OCI-LY3 (cell line): ENCODE measurements at regions not wholly inside any gene's neighbourhood (a gene's known extent, or its start where the extent isn't known, plus 50 kb on each side); places are given as distances from the start of the nearest gene placed in this dataset.

ENCODE experiments used
- H2AFZ ChIP-seq: fragments of 200-600, 300-600 bp; shearing (Covaris generic); 2 replicates; pipeline ENCODE4 v1.6.0; 2014; ENCODE audit warnings: antibody characterized with exemption, low read depth, low read length
- H3K27ac ChIP-seq: fragments of 200-600, 300-600 bp; sonication (generic); 2 replicates; pipeline ENCODE4 v1.5.1; 2014; ENCODE audit warnings: mild to moderate bottlenecking, low read length, moderate library complexity, mixed read lengths
- H3K27me3 ChIP-seq: fragments of 200-600, 300-600 bp; sonication (generic); 2 replicates; pipeline ENCODE4 v1.6.1; 2014; ENCODE audit warnings: low read depth, low read length, mixed read lengths
- H3K36me3 ChIP-seq: fragments of 200-600, 300-600 bp; sonication (generic); replicated peaks from 2 replicates; pipeline ENCODE3; 2014; ENCODE audit warnings: low read depth, low read length, mixed read lengths
- H3K4me1 ChIP-seq: fragments of 300-600, 200-600 bp; sonication (generic); 2 replicates; pipeline ENCODE4 v1.6.1; 2014; ENCODE audit warnings: low read length, mixed read lengths
- H3K4me2 ChIP-seq: fragments of 200-600, 300-600 bp; sonication (generic); 2 replicates; pipeline ENCODE4 v1.6.1; 2014; ENCODE audit warnings: low read length, mixed read lengths
- H3K4me3 ChIP-seq: fragments of 300-600, 200-600 bp; sonication (generic); 2 replicates; pipeline ENCODE4 v1.5.1; 2014; ENCODE audit warnings: antibody characterized with exemption, mild to moderate bottlenecking, low read length, moderate library complexity
- H3K79me2 ChIP-seq: fragments of 300-600, 200-600 bp; shearing (Covaris generic); 2 replicates; pipeline ENCODE4 v1.6.1; 2014; ENCODE audit warnings: mild to moderate bottlenecking, low read length, mixed read lengths
- H3K9ac ChIP-seq: fragments of 300-600, 200-600 bp; shearing (Covaris generic); 2 replicates; pipeline ENCODE4 v1.6.0; 2014; ENCODE audit warnings: mild to moderate bottlenecking, low read length, moderate library complexity
- H3K9me3 ChIP-seq: fragments of 200-600, 300-600 bp; shearing (Covaris generic); 2 replicates; pipeline ENCODE4 v1.6.1; 2014; ENCODE audit warnings: low read length, mixed read lengths; ENCODE audit not compliant: insufficient read depth
- H4K20me1 ChIP-seq: fragments of 200-600, 300-600 bp; sonication (generic); 2 replicates; pipeline ENCODE4 v1.6.1; 2016; ENCODE audit warnings: low read length, mixed read lengths; ENCODE audit not compliant: insufficient read depth
- EZH2phosphoT487 ChIP-seq: fragments of 200-600 bp; shearing (Covaris generic); IDR thresholded peaks from 2 replicates; pipeline ENCODE4 v1.6.1; 2018; ENCODE audit warnings: antibody characterized with exemption, mixed run types, low read depth
- TF ChIP-seq, protein P1 (sequence below): fragments of 200-600, 300-600 bp; sonication (generic); IDR thresholded peaks from 2 replicates; pipeline ENCODE4 v1.5.1; 2014; ENCODE audit warnings: antibody characterized with exemption, low read length, low read depth

DNA sequence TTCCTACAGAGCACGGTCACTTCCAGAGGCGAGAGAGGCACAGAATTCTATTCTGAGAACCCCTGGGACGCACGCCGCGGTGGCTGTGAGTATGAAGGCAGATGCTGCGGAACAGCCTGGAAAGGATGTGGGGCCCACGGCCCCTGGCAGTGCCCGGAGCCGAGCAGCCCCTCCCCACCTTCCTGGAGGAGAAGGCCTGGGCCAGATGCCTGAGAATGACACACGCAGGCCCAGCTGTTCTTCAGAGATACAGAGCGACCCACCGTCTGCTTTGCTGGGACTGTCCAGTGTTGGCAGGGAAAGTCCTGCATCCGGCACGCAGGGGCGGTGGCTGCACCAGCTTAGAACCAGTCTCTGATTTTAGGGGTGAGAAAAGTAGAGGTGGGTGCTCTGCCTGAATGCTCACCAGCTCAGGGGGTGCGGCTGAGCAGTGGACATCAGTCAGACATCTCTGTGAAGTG is 116.7 kb upstream of the LPCAT1 start:
- H3K27me3 ChIP-seq = peaks cover 19% of the 10 kb centered on the region
- no peak overlapping the region for H2AFZ ChIP-seq
- no peaks in the 10 kb centered on the region for H3K79me2 ChIP-seq
- H3K4me3 ChIP-seq = no peak overlapping the region
- H3K9me3 ChIP-seq = no peaks in the 10 kb centered on the region
- no peaks in the 10 kb centered on the region for H3K36me3 ChIP-seq
- H3K27ac ChIP-seq = no peak overlapping the region
- no peak for TF ChIP-seq EZH2phosphoT487
- TF ChIP-seq, protein P1, sequence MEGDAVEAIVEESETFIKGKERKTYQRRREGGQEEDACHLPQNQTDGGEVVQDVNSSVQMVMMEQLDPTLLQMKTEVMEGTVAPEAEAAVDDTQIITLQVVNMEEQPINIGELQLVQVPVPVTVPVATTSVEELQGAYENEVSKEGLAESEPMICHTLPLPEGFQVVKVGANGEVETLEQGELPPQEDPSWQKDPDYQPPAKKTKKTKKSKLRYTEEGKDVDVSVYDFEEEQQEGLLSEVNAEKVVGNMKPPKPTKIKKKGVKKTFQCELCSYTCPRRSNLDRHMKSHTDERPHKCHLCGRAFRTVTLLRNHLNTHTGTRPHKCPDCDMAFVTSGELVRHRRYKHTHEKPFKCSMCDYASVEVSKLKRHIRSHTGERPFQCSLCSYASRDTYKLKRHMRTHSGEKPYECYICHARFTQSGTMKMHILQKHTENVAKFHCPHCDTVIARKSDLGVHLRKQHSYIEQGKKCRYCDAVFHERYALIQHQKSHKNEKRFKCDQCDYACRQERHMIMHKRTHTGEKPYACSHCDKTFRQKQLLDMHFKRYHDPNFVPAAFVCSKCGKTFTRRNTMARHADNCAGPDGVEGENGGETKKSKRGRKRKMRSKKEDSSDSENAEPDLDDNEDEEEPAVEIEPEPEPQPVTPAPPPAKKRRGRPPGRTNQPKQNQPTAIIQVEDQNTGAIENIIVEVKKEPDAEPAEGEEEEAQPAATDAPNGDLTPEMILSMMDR = no peak
- no peaks in the 10 kb centered on the region for H4K20me1 ChIP-seq
- H3K9ac ChIP-seq = no peak overlapping the region
- no peaks in the 10 kb centered on the region for H3K4me1 ChIP-seq
- H3K4me2 ChIP-seq = no peak overlapping the region

DNA sequence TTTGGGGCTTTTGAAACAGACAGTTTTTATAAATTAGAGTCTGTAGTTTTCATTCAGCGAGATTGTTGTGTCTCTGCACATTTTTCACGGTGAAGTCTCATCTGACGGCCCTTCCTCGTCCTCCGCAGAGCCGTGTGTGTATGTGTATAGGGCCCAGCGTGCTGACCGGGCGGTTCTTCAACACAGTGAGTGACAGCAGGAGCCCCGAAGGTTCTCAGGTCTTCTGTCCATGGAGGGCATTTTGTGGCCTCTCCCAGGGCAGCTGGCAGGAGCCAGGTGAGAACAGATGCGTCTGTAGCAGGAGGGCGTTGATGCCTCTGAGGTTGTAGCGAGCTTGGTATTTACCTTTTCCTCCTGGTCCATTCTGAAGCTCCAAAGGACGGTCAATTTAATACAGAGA is 116.0 kb upstream of the LPCAT1 start:
- TF ChIP-seq, protein P1 = no peak
- no peak for TF ChIP-seq EZH2phosphoT487
- no peaks in the 10 kb centered on the region for H3K9me3 ChIP-seq
- H3K9ac ChIP-seq = no peak overlapping the region
- no peak overlapping the region for H2AFZ ChIP-seq
- no peaks in the 10 kb centered on the region for H4K20me1 ChIP-seq
- no peak overlapping the region for H3K4me2 ChIP-seq
- no peaks in the 10 kb centered on the region for H3K79me2 ChIP-seq
- H3K27me3 ChIP-seq = peaks cover 16% of the 10 kb centered on the region
- no peak overlapping the region for H3K4me3 ChIP-seq
- H3K36me3 ChIP-seq = no peaks in the 10 kb centered on the region
- no peaks in the 10 kb centered on the region for H3K4me1 ChIP-seq
- H3K27ac ChIP-seq = no peak overlapping the region

DNA sequence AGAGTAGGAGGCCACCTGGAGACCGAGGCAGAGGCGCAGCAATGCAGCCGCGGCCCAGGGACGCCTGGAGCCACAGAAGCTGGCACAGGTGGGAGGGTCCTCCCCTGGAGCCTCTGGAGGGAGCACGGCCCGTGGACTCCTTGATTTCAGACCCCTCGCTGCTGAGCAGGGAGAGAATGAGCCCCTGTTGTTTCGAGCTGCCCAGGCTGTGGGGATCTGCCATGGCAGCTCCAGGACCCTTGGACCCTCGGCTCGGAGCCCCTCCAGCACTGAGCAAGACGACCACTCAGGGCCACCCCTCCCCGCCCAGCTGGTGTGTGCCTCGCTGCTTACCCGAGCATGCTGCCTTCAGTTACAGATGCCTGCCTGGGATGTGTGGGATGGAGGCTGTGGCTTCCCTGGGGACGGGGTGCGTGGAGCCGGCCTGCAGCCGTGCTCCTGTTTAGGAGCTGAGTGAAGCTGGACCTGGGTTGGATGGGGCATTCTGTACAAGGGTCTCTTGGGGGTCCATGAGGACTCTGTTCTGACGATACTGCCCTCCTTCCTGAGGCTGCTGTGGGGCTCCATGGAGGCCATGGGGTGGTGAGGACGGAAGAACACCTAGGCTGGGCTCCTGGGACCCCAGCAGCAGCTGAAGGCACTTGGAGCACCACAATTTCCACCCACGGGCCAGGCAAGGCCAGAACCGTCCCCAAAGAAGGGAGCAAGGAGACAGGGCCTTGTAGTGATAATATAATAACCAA is 115.1 kb upstream of the LPCAT1 start:
- no peaks in the 10 kb centered on the region for H3K79me2 ChIP-seq

More for the DNA sequence above, 115.1 kb upstream of the LPCAT1 start:
- Histone ChIP-seq H3K9ac (no peak overlapping the region), H3K9me3 (no peaks in the 10 kb centered on the region), H4K20me1 (no peaks in the 10 kb centered on the region), H3K4me2 (no peak overlapping the region), H3K36me3 (no peaks in the 10 kb centered on the region), H2AFZ (no peak overlapping the region), H3K27ac (no peak overlapping the region), H3K4me3 (no peak overlapping the region), H3K4me1 (no peaks in the 10 kb centered on the region), H3K27me3 (peaks cover 11% of the 10 kb centered on the region)
- TF ChIP-seq, protein P1 = no peak
- no peak for TF ChIP-seq EZH2phosphoT487
